PFSK-1 (cell line): ENCODE measurements at regions not wholly inside any gene's neighbourhood (a gene's known extent, or its start where the extent isn't known, plus 50 kb on each side); places are given as distances from the start of the nearest gene placed in this dataset.

Experiments
- POLR2AphosphoS5 ChIP-seq: IDR thresholded peaks from 2 replicates; pipeline ENCODE4 v1.6.1; 2012; ENCODE audit warnings: low read depth, mild to moderate bottlenecking, control low read depth, low read length, moderate library complexity
- SIN3A ChIP-seq: IDR thresholded peaks from 2 replicates; pipeline ENCODE4 v1.6.1; 2012; ENCODE audit warnings: mild to moderate bottlenecking, low read length, moderate library complexity, borderline replicate concordance; ENCODE audit not compliant: insufficient read depth
- TAF1 ChIP-seq: IDR thresholded peaks from 2 replicates; pipeline ENCODE4 v1.6.1; 2012; ENCODE audit warnings: low read length, control low read depth, borderline replicate concordance; ENCODE audit not compliant: insufficient read depth

- TF ChIP-seq SIN3A (no peak), POLR2AphosphoS5 (no peak), TAF1 (no peak)
These were observed 107.3 kb downstream of the TOMM20 start for GRCh38 chr1:235021321-235021720.
